ENCODE measurements at regions not wholly inside any gene's neighbourhood (a gene's known extent, or its start where the extent isn't known, plus 50 kb on each side); places are given as distances from the start of the nearest gene placed in this dataset.

DNA sequence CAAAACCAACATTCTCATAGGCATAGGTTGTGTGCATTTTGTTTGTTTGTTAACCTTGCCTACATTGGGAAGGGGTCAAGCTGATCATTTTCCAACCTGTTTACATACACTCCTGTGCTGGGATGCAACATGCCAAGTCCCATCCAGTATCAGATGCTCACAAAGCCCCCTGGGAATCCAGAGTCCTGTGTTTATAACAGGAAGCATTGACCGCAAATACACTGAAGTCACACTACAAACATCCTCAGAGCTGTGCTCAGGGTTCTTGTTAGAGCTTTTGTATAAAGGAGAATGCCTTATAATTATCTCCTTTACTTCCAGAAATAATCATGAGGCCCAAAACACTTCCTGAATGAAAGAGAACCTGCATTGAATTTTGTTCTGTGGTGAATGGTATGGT lies 488.7 kb upstream of the TCF4 start:
- H3K56ac ChIP-seq (ENCODE audit: insufficient read length, low read depth, low read length) = no peak overlapping the region
- no peak overlapping the region for H2BK20ac ChIP-seq (ENCODE audit: low read depth, low read length, poor library complexity, severe bottlenecking)
- H3K27me3 ChIP-seq (ENCODE audit: insufficient read depth, low read length) = no peaks in the 10 kb centered on the region
- no peak for TF ChIP-seq CTCF (conservative IDR thresholded peaks at IDR 0.05)
- H3K27me3 Mint-ChIP-seq (ENCODE audit: low read depth) = no peaks in the 10 kb centered on the region
- H3K79me2 ChIP-seq (ENCODE audit: insufficient read depth, low read length) = no peaks in the 10 kb centered on the region
- no peak overlapping the region for H2BK5ac ChIP-seq (ENCODE audit: insufficient read length, low read length)
- no peak overlapping the region for H3K23ac ChIP-seq (ENCODE audit: insufficient read length, low read depth, low read length)
- no peak overlapping the region for H4K8ac ChIP-seq (replicated peaks; ENCODE audit: insufficient read length, low read depth, low read length)
- no peak overlapping the region for H4K91ac ChIP-seq (ENCODE audit: insufficient read length, low read depth, low read length)
- no peak overlapping the region for H3K4me2 ChIP-seq (ENCODE audit: insufficient read depth, insufficient read length, low read length)
- no peak for DNase-seq
- H3K4ac ChIP-seq (ENCODE audit: low read depth, low read length) = no peak overlapping the region
- H3K9me3 ChIP-seq (ENCODE audit: control insufficient read depth, low read depth, low read length) = no peaks in the 10 kb centered on the region
- H2AFZ ChIP-seq (ENCODE audit: low read length) = no peak overlapping the region
- no peak overlapping the region for H3T11ph ChIP-seq (ENCODE audit: low read length)
- no peaks in the 10 kb centered on the region for H3K79me1 ChIP-seq (ENCODE audit: insufficient read depth, low read depth, low read length, poor library complexity, severe bottlenecking)
- no peak overlapping the region for H4K5ac ChIP-seq (ENCODE audit: insufficient read length, low read depth, low read length)
- H3K27ac Mint-ChIP-seq = no peak overlapping the region
- H3K36me3 Mint-ChIP-seq (ENCODE audit: insufficient read depth in 1 of 3, low read depth in 3 of 3) = no peaks in the 10 kb centered on the region
- no peak overlapping the region for H3K18ac ChIP-seq (ENCODE audit: insufficient read length, low read depth, low read length)
- no peaks in the 10 kb centered on the region for H3K4me1 Mint-ChIP-seq
- H3K4me1 ChIP-seq (ENCODE audit: insufficient read depth, low read length) = no peaks in the 10 kb centered on the region
- H2BK12ac ChIP-seq (ENCODE audit: insufficient read length, low read depth, low read length) = no peak overlapping the region
- no peak overlapping the region for H3K14ac ChIP-seq (ENCODE audit: insufficient read depth, low read length)
- WGBS (ENCODE audit: extremely low coverage, insufficient read length, low lambda C conversion rate) = no CpG with 5 or more reads among the region's 1 CpG
- no peak overlapping the region for H2BK120ac ChIP-seq (ENCODE audit: low read depth, low read length, poor library complexity, severe bottlenecking)
- H3K4me3 Mint-ChIP-seq = no peak overlapping the region
- peaks cover 2 to 7% of the 10 kb centered on the region in 2 experiments; a peak in 3 of 5 replicates for H3K9me3 Mint-ChIP-seq
- no peak overlapping the region for H3K27ac ChIP-seq (ENCODE audit: insufficient read length, low read depth, low read length)
- H3K9ac ChIP-seq (ENCODE audit: extremely low read depth, insufficient read length, low read length) = no peak overlapping the region
- H2BK15ac ChIP-seq (ENCODE audit: low read depth, low read length) = no peak overlapping the region
- no peaks in the 10 kb centered on the region for H3K23me2 ChIP-seq (ENCODE audit: insufficient read length, low read depth, low read length, poor library complexity, severe bottlenecking)
- no peak overlapping the region for H2AK5ac ChIP-seq (ENCODE audit: insufficient read length, low read length)
- H4K20me1 ChIP-seq (ENCODE audit: control insufficient read depth, insufficient read depth, insufficient read length) = no peaks in the 10 kb centered on the region
